Mammary epithelial cell (primary cell): ENCODE measurements at regions not wholly inside any gene's neighbourhood (a gene's known extent, or its start where the extent isn't known, plus 50 kb on each side); places are given as distances from the start of the nearest gene placed in this dataset.

Experiments
- CTCF ChIP-seq, 2 donors: IDR thresholded peaks in 1 of 2; conservative IDR thresholded peaks in 1 of 2; 2 replicates each; pipeline ENCODE4 v1.5.1; 2011 to 2012; ENCODE audit warnings: inconsistent platforms in 2 of 2, low read length in 2 of 2, mild to moderate bottlenecking in 2 of 2, control low read depth in 1 of 2, low read depth in 1 of 2; ENCODE audit not compliant: insufficient read depth in 1 of 2; ENCODE audit errors: extremely low read depth in 1 of 2
- EZH2 ChIP-seq: IDR thresholded peaks from 2 replicates; pipeline ENCODE4 v1.6.1; 2012; ENCODE audit warnings: low read length, inconsistent platforms, borderline replicate concordance

- no peak for TF ChIP-seq CTCF (conservative IDR thresholded peaks at IDR 0.05 in 1 of 2, IDR thresholded peaks at IDR 0.05 in 1 of 2; ENCODE audit: extremely low read depth in 1 of 2, insufficient read depth in 1 of 2, low read depth in 1 of 2, low read length in 2 of 2)
- TF ChIP-seq EZH2 = no peak
Measured at GRCh38 chr16:85174871-85175723, 62.8 kb upstream of the CIBAR2 start.
